HepG2 (cell line): ENCODE measurements at regions not wholly inside any gene's neighbourhood (a gene's known extent, or its start where the extent isn't known, plus 50 kb on each side); places are given as distances from the start of the nearest gene placed in this dataset.

Source experiments
- ATAC-seq: fragments of 200-7000 bp; cut with Tn5 transposase; 3 replicates; pipeline ENCODE4 v1.9.1; 2020; ENCODE audit warnings: mild to moderate bottlenecking, moderate library complexity
- BruUV-seq: library from RNA; stranded (reverse); fragments of 400-500 nt; replicated peaks from 2 replicates; lab custom pipeline; 2021; lab: Mats Ljungman, UMichigan
- CTCF ChIA-PET: fragments of 300-600 bp; formaldehyde crosslinking; extraction: SDS; loops from one replicate; lab custom pipeline; 2021; ENCODE audit warnings: low total read pairs, inconsistent platforms, low intra/inter-chr PET ratio; lab: Yijun Ruan, JAX
- POLR2A ChIA-PET: fragments of 350-600 bp; sonication (Branson Sonifier 250); formaldehyde crosslinking; loops from one replicate; lab custom pipeline; 2020; ENCODE audit warnings: antibody characterized with exemption, inconsistent platforms; lab: Yijun Ruan, JAX
- DNase-seq: peaks from one replicate; pipeline ENCODE4 v3.0.0-alpha.2; 2015; ENCODE audit warnings: low spot score
- FAIRE-seq: peaks from 3 replicates; lab custom pipeline; 2011; peaks lifted over from hg19 to GRCh38; lab: Jason Lieb, UNC
- H2AFZ ChIP-seq: one replicate; pipeline ENCODE4 v1.6.1; 2011; ENCODE audit warnings: low read length, inconsistent platforms
- H3K27ac ChIP-seq: fragments of 300-600 bp; 3 replicates; pipeline ENCODE4 v1.8.0; 2011; ENCODE audit warnings: mixed run types, mild to moderate bottlenecking, mixed read lengths, low read length, inconsistent platforms; ENCODE audit not compliant: insufficient read depth; ENCODE audit errors: extremely low read length
- H3K27me3 ChIP-seq, 2 experiments: fragments of 200-600 bp in 1 of 2; 2 replicates in 1 of 2; 3 replicates in 1 of 2; pipeline versions ENCODE4 v1.6.0 to v1.8.0; 2011; ENCODE audit warnings: low read length in 2 of 2, mild to moderate bottlenecking in 2 of 2, moderate library complexity in 2 of 2, inconsistent platforms in 1 of 2; ENCODE audit not compliant: insufficient read depth in 2 of 2, control insufficient read depth in 1 of 2
- H3K36me3 ChIP-seq, 2 experiments: fragments of 200-600 bp in 1 of 2; replicated peaks in 1 of 2; 2 replicates in 1 of 2; 3 replicates in 1 of 2; pipeline versions ENCODE4 v1.5.1 to v1.8.0; 2011; ENCODE audit warnings: low read length in 2 of 2, inconsistent platforms in 1 of 2; ENCODE audit not compliant: insufficient read depth in 2 of 2, control insufficient read depth in 1 of 2
- H3K4me1 ChIP-seq: 2 replicates; pipeline ENCODE4 v1.5.1; 2012; ENCODE audit warnings: low read length, inconsistent platforms; ENCODE audit not compliant: insufficient read depth
- H3K4me2 ChIP-seq: 2 replicates; pipeline ENCODE4 v1.6.0; 2011; ENCODE audit warnings: low read depth, low read length, inconsistent platforms
- H3K4me3 ChIP-seq, 3 experiments: fragments of 200-600 bp in 1 of 3; sonication (generic), shearing (Covaris generic) in 1 of 3; replicated peaks in 1 of 3; 2 replicates each; pipeline ENCODE4 v1.5.1; 2011 to 2016; ENCODE audit warnings: low read length in 3 of 3, inconsistent platforms in 2 of 3, low read depth in 2 of 3, mild to moderate bottlenecking in 2 of 3, control low read depth in 1 of 3, mixed read lengths in 1 of 3; ENCODE audit not compliant: insufficient read depth in 1 of 3
- H3K79me2 ChIP-seq: one replicate; pipeline ENCODE4 v1.6.1; 2011; ENCODE audit warnings: low read length, inconsistent platforms; ENCODE audit not compliant: insufficient read depth
- H3K9ac ChIP-seq: 2 replicates; pipeline ENCODE4 v1.6.0; 2011; ENCODE audit warnings: mild to moderate bottlenecking, low read depth, low read length, inconsistent platforms; ENCODE audit not compliant: insufficient read depth
- H3K9me3 ChIP-seq: 2 replicates; pipeline ENCODE4 v1.5.1; 2012; ENCODE audit warnings: mild to moderate bottlenecking, low read length
- H4K20me1 ChIP-seq: 2 replicates; pipeline ENCODE4 v1.6.0; 2011; ENCODE audit warnings: inconsistent platforms, mild to moderate bottlenecking, low read length, moderate library complexity; ENCODE audit not compliant: insufficient read depth
- DMAP1 ChIP-seq: IDR thresholded peaks from 2 replicates; pipeline ENCODE4 v1.6.1; 2016
- EEA1 ChIP-seq: sonication (generic); formaldehyde crosslinking; IDR thresholded peaks from 2 replicates; pipeline ENCODE4 v1.5.1; 2020; ENCODE audit warnings: mild to moderate bottlenecking, missing genetic modification reagents, borderline replicate concordance
- GATAD1 ChIP-seq: IDR thresholded peaks from 2 replicates; pipeline ENCODE4 v1.6.1; 2016; ENCODE audit warnings: missing genetic modification reagents, missing compliant biosample characterization
- PRMT3 ChIP-seq: sonication (generic); formaldehyde crosslinking; IDR thresholded peaks from 2 replicates; pipeline ENCODE4 v1.8.1; 2022; ENCODE audit warnings: low read depth, mild to moderate bottlenecking, moderate library complexity, missing genetic modification reagents, borderline replicate concordance
- RBFOX2 ChIP-seq: fragments of 200-400 bp; formaldehyde crosslinking; IDR thresholded peaks from 2 replicates; pipeline ENCODE4 v1.6.1; 2017; ENCODE audit warnings: low read depth, mild to moderate bottlenecking, low read length
- RBM22 ChIP-seq: fragments of 200-400 bp; formaldehyde crosslinking; optimal IDR thresholded peaks from 2 replicates; pipeline ENCODE3; 2017; ENCODE audit warnings: mild to moderate bottlenecking, low read length, moderate library complexity
- ZNF329 ChIP-seq: sonication (generic); formaldehyde crosslinking; IDR thresholded peaks from 2 replicates; pipeline ENCODE4 v1.9.0; 2021; ENCODE audit warnings: low read depth, mild to moderate bottlenecking, missing genetic modification reagents
- ZNF431 ChIP-seq: sonication (generic); formaldehyde crosslinking; IDR thresholded peaks from 2 replicates; pipeline ENCODE4 v1.9.0; 2022; ENCODE audit warnings: missing genetic modification reagents, low read depth, mild to moderate bottlenecking, borderline replicate concordance
- ZNF468 ChIP-seq: sonication (generic); formaldehyde crosslinking; IDR thresholded peaks from 2 replicates; pipeline ENCODE4 v1.8.0; 2022; ENCODE audit warnings: mild to moderate bottlenecking, moderate library complexity, missing genetic modification reagents
- WGBS: methylation state at CpG from one replicate; pipeline ENCODE4 v1.1.6; 2017; ENCODE audit warnings: low lambda C conversion rate; 5-methylcytosine and 5-hydroxymethylcytosine counted together
- in situ Hi-C: cut with HindIII; loops from 2 replicates; pipeline ENCODE4 v1.10.0; 2017; ENCODE audit warnings: low pct_unique_long_range_greater_than_20kb; ENCODE audit not compliant: extremely low pct_ligation_motif_present
- intact Hi-C: fragments of 100-400 bp; cut with micrococcal nuclease; formaldehyde crosslinking; loops from one replicate; pipeline ENCODE4 v1.10.0; 2022; ENCODE audit not compliant: unreplicated experiment
- TF ChIP-seq, protein P1 (sequence below): sonication (generic); formaldehyde crosslinking; IDR thresholded peaks from 2 replicates; pipeline ENCODE4 v1.4.0; 2020; ENCODE audit warnings: missing genetic modification reagents, borderline replicate concordance
- TF ChIP-seq, protein P2 (sequence below): sonication (generic); formaldehyde crosslinking; IDR thresholded peaks from 2 replicates; pipeline ENCODE4 v1.4.0; 2020; ENCODE audit warnings: missing genetic modification reagents, borderline replicate concordance
- TF ChIP-seq, protein P3 (sequence below): sonication (generic); formaldehyde crosslinking; IDR thresholded peaks from 2 replicates; pipeline ENCODE4 v1.8.1; 2023; ENCODE audit warnings: mild to moderate bottlenecking, missing genetic modification reagents

DNA sequence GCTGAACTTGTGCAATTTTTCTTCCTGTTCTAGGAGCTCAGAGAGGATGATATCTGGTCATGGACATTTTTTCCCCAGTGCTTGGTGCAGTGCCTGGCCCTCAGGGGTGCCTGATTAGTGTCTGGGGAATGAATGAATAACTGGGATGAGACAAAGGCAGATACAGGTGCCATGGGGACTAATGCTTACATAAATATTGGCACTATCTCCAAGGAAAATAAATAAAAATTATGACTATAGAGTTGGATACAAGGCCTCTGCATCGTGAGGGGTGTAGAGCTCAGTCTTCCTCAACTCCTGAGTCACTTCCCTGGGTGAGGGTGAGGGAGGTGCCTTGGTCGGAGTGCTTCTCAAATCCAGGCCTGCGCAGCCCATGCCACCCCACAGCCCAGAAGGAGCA, 188.6 kb downstream of the KCNA5 start:
- Histone ChIP-seq H3K4me1 (no peaks in the 10 kb centered on the region), H3K27ac (no peak overlapping the region), H3K36me3 (no peaks in the 10 kb centered on the region), H2AFZ (no peak overlapping the region), H3K9ac (no peak overlapping the region), H3K4me2 (no peak overlapping the region), H4K20me1 (no peaks in the 10 kb centered on the region), H3K9me3 (peaks cover 13% of the 10 kb centered on the region; the same call in 1 of the 2 replicates), H3K27me3 (no peaks in the 10 kb centered on the region; a peak in 1 of 5 replicates), H3K79me2 (no peaks in the 10 kb centered on the region), H3K4me3 (no peak overlapping the region)
- POLR2A ChIA-PET: no interaction called here
- no TSS peak for BruUV-seq
- in situ Hi-C loops: no loop called here
- intact Hi-C loops: no loop called here
- ATAC-seq: no peak
- TF ChIP-seq RBM22 (no peak), PRMT3 (no peak)
- CTCF ChIA-PET: no interaction called here
- DNase-seq: no peak
- no peak for FAIRE-seq
- WGBS: 3% methylated on average over 3 of the region's 3 CpGs

DNA sequence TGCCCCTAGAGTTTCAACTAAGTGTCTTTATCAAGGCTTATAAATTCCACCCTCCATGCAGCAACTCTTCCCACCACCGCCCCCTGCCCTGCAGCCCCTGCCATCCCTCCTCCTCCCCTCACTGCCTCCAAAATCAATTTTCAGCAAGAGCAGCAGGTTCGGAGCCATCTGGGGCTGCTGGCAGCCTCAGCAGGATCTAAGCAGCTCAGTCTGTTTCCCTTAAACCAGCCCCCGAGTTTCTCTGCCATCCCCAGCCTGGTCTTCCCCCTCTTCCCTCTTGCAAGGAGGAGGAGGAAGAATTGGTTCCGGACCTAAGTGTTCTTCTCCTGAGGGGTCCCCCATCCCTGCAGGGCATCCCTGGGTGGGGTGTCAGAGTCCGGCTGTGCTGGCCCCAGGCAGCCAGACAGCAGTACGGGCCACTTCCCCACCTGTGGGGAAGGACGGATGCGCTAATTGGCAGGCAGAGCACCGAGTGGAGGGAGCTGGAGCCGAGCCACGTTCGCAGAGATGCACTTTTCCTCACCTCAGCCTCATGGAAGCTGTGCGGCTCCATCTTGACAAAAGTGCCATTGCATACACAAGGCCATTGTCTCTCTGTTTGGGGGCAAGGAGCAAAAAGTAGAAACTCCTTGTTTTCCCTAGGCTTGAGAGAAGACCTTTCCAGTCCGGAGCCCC, 189.3 kb downstream of the KCNA5 start:
- H3K9me3 ChIP-seq: peaks cover 13% of the 10 kb centered on the region; the same call in 1 of the 2 replicates
- intact Hi-C loops: no loop called here
- CTCF ChIA-PET: no interaction called here
- no peak overlapping the region for H3K27ac ChIP-seq
- H3K79me2 ChIP-seq: no peaks in the 10 kb centered on the region
- ATAC-seq (no peak), DNase-seq (no peak), FAIRE-seq (no peak)
- BruUV-seq: no TSS peak
- POLR2A ChIA-PET: no interaction called here
- H3K27me3 ChIP-seq: no peaks in the 10 kb centered on the region; a peak in 1 of 5 replicates
- no peak overlapping the region for H3K4me2 ChIP-seq
- no peaks in the 10 kb centered on the region for H3K4me1 ChIP-seq
- in situ Hi-C loops: no loop called here
- H2AFZ ChIP-seq: no peak overlapping the region
- 19% methylated on average over 7 of the region's 14 CpGs for WGBS
- no peak overlapping the region for H3K9ac ChIP-seq
- H4K20me1 ChIP-seq: no peaks in the 10 kb centered on the region
- no peaks in the 10 kb centered on the region for H3K36me3 ChIP-seq
- no peak overlapping the region for H3K4me3 ChIP-seq
- TF ChIP-seq ZNF329 (CRISPR knock-in tag): no peak
- TF ChIP-seq GATAD1 (CRISPR knock-in tag): no peak
- TF ChIP-seq, protein P1, sequence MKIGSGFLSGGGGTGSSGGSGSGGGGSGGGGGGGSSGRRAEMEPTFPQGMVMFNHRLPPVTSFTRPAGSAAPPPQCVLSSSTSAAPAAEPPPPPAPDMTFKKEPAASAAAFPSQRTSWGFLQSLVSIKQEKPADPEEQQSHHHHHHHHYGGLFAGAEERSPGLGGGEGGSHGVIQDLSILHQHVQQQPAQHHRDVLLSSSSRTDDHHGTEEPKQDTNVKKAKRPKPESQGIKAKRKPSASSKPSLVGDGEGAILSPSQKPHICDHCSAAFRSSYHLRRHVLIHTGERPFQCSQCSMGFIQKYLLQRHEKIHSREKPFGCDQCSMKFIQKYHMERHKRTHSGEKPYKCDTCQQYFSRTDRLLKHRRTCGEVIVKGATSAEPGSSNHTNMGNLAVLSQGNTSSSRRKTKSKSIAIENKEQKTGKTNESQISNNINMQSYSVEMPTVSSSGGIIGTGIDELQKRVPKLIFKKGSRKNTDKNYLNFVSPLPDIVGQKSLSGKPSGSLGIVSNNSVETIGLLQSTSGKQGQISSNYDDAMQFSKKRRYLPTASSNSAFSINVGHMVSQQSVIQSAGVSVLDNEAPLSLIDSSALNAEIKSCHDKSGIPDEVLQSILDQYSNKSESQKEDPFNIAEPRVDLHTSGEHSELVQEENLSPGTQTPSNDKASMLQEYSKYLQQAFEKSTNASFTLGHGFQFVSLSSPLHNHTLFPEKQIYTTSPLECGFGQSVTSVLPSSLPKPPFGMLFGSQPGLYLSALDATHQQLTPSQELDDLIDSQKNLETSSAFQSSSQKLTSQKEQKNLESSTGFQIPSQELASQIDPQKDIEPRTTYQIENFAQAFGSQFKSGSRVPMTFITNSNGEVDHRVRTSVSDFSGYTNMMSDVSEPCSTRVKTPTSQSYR (CRISPR knock-in tag): no peak
- TF ChIP-seq RBFOX2: no peak
- TF ChIP-seq ZNF431: no peak
- TF ChIP-seq, protein P2, sequence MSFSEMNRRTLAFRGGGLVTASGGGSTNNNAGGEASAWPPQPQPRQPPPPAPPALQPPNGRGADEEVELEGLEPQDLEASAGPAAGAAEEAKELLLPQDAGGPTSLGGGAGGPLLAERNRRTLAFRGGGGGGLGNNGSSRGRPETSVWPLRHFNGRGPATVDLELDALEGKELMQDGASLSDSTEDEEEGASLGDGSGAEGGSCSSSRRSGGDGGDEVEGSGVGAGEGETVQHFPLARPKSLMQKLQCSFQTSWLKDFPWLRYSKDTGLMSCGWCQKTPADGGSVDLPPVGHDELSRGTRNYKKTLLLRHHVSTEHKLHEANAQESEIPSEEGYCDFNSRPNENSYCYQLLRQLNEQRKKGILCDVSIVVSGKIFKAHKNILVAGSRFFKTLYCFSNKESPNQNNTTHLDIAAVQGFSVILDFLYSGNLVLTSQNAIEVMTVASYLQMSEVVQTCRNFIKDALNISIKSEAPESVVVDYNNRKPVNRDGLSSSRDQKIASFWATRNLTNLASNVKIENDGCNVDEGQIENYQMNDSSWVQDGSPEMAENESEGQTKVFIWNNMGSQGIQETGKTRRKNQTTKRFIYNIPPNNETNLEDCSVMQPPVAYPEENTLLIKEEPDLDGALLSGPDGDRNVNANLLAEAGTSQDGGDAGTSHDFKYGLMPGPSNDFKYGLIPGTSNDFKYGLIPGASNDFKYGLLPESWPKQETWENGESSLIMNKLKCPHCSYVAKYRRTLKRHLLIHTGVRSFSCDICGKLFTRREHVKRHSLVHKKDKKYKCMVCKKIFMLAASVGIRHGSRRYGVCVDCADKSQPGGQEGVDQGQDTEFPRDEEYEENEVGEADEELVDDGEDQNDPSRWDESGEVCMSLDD (CRISPR knock-in tag): no peak
- TF ChIP-seq, protein P3, sequence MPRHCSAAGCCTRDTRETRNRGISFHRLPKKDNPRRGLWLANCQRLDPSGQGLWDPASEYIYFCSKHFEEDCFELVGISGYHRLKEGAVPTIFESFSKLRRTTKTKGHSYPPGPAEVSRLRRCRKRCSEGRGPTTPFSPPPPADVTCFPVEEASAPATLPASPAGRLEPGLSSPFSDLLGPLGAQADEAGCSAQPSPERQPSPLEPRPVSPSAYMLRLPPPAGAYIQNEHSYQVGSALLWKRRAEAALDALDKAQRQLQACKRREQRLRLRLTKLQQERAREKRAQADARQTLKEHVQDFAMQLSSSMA (CRISPR knock-in tag): no peak
- no peak for TF ChIP-seq ZNF468 (CRISPR knock-in tag)
- TF ChIP-seq EEA1 (CRISPR knock-in tag): no peak
- TF ChIP-seq DMAP1 (CRISPR knock-in tag): no peak
